ENCODE measurements at regions not wholly inside any gene's neighbourhood (a gene's known extent, or its start where the extent isn't known, plus 50 kb on each side); places are given as distances from the start of the nearest gene placed in this dataset.

GRCh38 chr10:20712774-20713173 lies 184.3 kb downstream of the NEBL start:
- Histone ChIP-seq H3K4me1 (replicated peaks in 1 of 4; ENCODE audit: control insufficient read depth in 3 of 4, insufficient read depth in 4 of 4, low read length in 3 of 4) (peaks cover 0 to 4% (median 2%) of the 10 kb centered on the region in 4 experiments; a peak in 2 of 7 replicates), H2BK20ac (ENCODE audit: low read length) (no peak overlapping the region), H2AFZ (ENCODE audit: low read length) (no peak overlapping the region), H3K14ac (ENCODE audit: insufficient read length) (no peak overlapping the region), H4K8ac (ENCODE audit: extremely low read depth, insufficient read depth, low read length) (no peak overlapping the region), H3K23me2 (ENCODE audit: low read depth, low read length) (no peaks in the 10 kb centered on the region), H4K20me1 (replicated peaks in 1 of 2; ENCODE audit: control insufficient read depth in 1 of 2, insufficient read depth in 2 of 2, low read length in 2 of 2) (no peaks in the 10 kb centered on the region), H2BK120ac (replicated peaks; ENCODE audit: low read depth, low read length) (no peak overlapping the region), H3K79me1 (ENCODE audit: low read depth, low read length) (no peaks in the 10 kb centered on the region), H3K18ac (ENCODE audit: extremely low read depth, low read length) (no peak overlapping the region), H3K4me2 (ENCODE audit: insufficient read depth in 1 of 2, low read depth in 2 of 2, low read length in 2 of 2) (no peak overlapping the region), H3K4me3 (ENCODE audit: extremely low read depth in 1 of 4, insufficient read depth in 2 of 4, low read depth in 3 of 4, low read length in 4 of 4) (no peak overlapping the region), H3K27me3 (replicated peaks in 1 of 4; ENCODE audit: control insufficient read depth in 3 of 4, extremely low read depth in 1 of 4, insufficient read depth in 3 of 4, low read length in 3 of 4) (no peaks in the 10 kb centered on the region), H4K91ac (replicated peaks; ENCODE audit: insufficient read length, low read length) (no peak overlapping the region), H3K9me3 (ENCODE audit: insufficient read depth in 2 of 2, low read depth in 1 of 2, low read length in 1 of 2) (no peaks in the 10 kb centered on the region), H3K23ac (ENCODE audit: insufficient read length) (no peak overlapping the region), H2BK12ac (ENCODE audit: low read depth, low read length) (no peak overlapping the region), H2AK5ac (ENCODE audit: low read depth, low read length) (no peak overlapping the region), H3K79me2 (ENCODE audit: control insufficient read depth in 1 of 2, insufficient read depth in 2 of 2, low read length in 2 of 2) (no peaks in the 10 kb centered on the region), H3K27ac (ENCODE audit: low read depth, low read length) (no peak overlapping the region), H3K4ac (replicated peaks; ENCODE audit: insufficient read length, low read depth, low read length) (no peak overlapping the region), H3K9ac (replicated peaks in 1 of 4; ENCODE audit: extremely low read depth in 1 of 4, low read depth in 3 of 4, low read length in 3 of 4) (no peak overlapping the region), H2BK5ac (ENCODE audit: low read depth, low read length) (no peak overlapping the region), H2BK15ac (ENCODE audit: low read length) (no peak overlapping the region), H3K36me3 (ENCODE audit: control insufficient read depth in 2 of 4, insufficient read depth in 4 of 4, low read length in 3 of 4) (no peaks in the 10 kb centered on the region), H3K56ac (replicated peaks; ENCODE audit: insufficient read length, low read depth, low read length) (no peak overlapping the region), H4K5ac (ENCODE audit: insufficient read length, low read depth, low read length) (no peak overlapping the region)
- no peak for FAIRE-seq
- TF ChIP-seq SUZ12 (IDR thresholded peaks at IDR 0.05; ENCODE audit: low read length) (no peak), POLR2AphosphoS5 (IDR thresholded peaks at IDR 0.05; ENCODE audit: low read depth, low read length) (no peak), USF2 (IDR thresholded peaks at IDR 0.05; ENCODE audit: low read length) (no peak), RFX5 (IDR thresholded peaks at IDR 0.05; ENCODE audit: borderline replicate concordance, low read depth, low read length) (no peak), TAF1 (IDR thresholded peaks at IDR 0.05; ENCODE audit: low read depth, low read length) (no peak), EP300 (IDR thresholded peaks at IDR 0.05; ENCODE audit: borderline replicate concordance in 1 of 2, low read depth in 2 of 2, low read length in 2 of 2) (no peak), SP2 (IDR thresholded peaks at IDR 0.05; ENCODE audit: low read length) (no peak), CEBPB (IDR thresholded peaks at IDR 0.05; ENCODE audit: low read depth, low read length) (no peak), TBP (IDR thresholded peaks at IDR 0.05; ENCODE audit: low read depth, low read length) (no peak), CBX5 (IDR thresholded peaks at IDR 0.05; ENCODE audit: low read depth, low read length) (no peak)
- no peak for DNase-seq (ENCODE audit: low read depth in 1 of 2, low spot score in 2 of 2)
- ChIA-PET POLR2A (ENCODE audit: partially characterized antibody) (no interaction called here), CTCF (ENCODE audit: partially characterized antibody) (no interaction called here)
- 95% methylated on average over 1 of the region's 1 CpG; no CpG with 5 or more reads in 1 of the 2 experiments for WGBS, 2 experiments (ENCODE audit: extremely low coverage in 1 of 2, insufficient coverage in 1 of 2, insufficient read length in 1 of 2, insufficient replicate concordance in 2 of 2, low coverage in 1 of 2, low lambda C conversion rate in 2 of 2, missing lambda C conversion rate in 1 of 2)

Measured in H1 (cell line).